ENCODE measurements at regions not wholly inside any gene's neighbourhood (a gene's known extent, or its start where the extent isn't known, plus 50 kb on each side); places are given as distances from the start of the nearest gene placed in this dataset.
"Not testable (repeated sequence)": the region's sequence is repeated elsewhere in the genome, so short reads cannot be mapped to it uniquely, and the experiment has no call there.

DNA sequence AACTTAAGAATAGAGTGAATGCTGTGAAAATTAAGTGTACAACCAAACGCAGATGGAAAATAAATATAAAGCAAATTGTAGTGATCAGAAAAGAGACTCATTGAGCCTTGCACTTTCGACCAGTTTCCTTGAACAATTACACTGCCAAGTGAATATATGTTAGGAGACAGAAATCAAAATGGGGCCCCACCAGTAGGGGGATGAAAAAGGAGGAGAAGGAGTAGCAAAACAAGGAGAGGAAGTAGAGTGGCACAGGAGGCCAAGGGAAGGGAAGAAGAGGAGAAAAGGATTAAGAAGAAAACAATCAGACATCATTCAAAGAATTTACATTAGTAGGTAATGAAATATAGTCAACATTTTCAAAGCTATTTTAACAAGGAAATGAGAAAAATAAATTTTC, 1770.6 kb downstream of the PLA2G4A start:
- no peak for DNase-seq
- Histone ChIP-seq H3K9me3 (ENCODE audit: control insufficient read depth, low read depth, low read length) (no peaks in the 10 kb centered on the region), H3K27ac (ENCODE audit: low read length) (no peak overlapping the region), H3K4me1 (ENCODE audit: control insufficient read depth, insufficient read depth, low read length) (no peaks in the 10 kb centered on the region), H3K4me3 (ENCODE audit: low read length) (no peak overlapping the region), H3K27me3 (ENCODE audit: control insufficient read depth, insufficient read depth, low read length) (no peaks in the 10 kb centered on the region), H3K36me3 (ENCODE audit: control insufficient read depth, insufficient read depth, low read length) (no peaks in the 10 kb centered on the region)
- WGBS (ENCODE audit: insufficient coverage, low lambda C conversion rate): 88% methylated on average over 1 of the region's 2 CpGs

DNA sequence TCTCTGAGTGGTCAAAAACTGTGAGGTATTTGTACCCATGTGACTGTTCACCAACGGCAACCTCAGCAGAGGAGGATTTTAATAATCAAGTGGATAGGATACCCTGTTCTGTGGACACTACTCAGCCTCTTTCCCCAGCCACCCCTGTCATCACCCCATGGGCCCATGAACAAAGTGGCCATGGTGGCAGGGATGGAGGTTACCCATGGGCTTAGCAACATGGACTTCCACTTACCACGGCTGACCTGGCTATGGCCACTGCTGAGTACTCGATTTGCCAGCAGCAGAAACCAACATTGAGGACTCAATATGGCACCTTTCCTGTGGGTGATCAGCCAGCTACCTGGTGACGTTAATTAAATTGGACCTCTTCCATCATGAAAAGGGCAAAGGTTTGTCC, 1782.7 kb downstream of the PLA2G4A start:
- Histone ChIP-seq H3K27me3 (ENCODE audit: control insufficient read depth, insufficient read depth, low read length) (no peaks in the 10 kb centered on the region), H3K36me3 (ENCODE audit: control insufficient read depth, insufficient read depth, low read length) (no peaks in the 10 kb centered on the region), H3K27ac (ENCODE audit: low read length) (no peak overlapping the region), H3K9me3 (ENCODE audit: control insufficient read depth, low read depth, low read length) (no peaks in the 10 kb centered on the region), H3K4me3 (ENCODE audit: low read length) (no peak overlapping the region), H3K4me1 (ENCODE audit: control insufficient read depth, insufficient read depth, low read length) (no peaks in the 10 kb centered on the region)
- no CpG with 5 or more reads among the region's 4 CpGs for WGBS (ENCODE audit: insufficient coverage, low lambda C conversion rate)
- DNase-seq: no peak

- H3K27me3 ChIP-seq (ENCODE audit: control insufficient read depth, insufficient read depth, low read length): no peaks in the 10 kb centered on the region
- no CpG with 5 or more reads among the region's 1 CpG for WGBS (ENCODE audit: insufficient coverage, low lambda C conversion rate)
- H3K36me3 ChIP-seq (ENCODE audit: control insufficient read depth, insufficient read depth, low read length): no peaks in the 10 kb centered on the region
Measured at GRCh38 chr1:188615321-188615720, 1786.6 kb downstream of the PLA2G4A start.

GRCh38 chr1:188620236-188620635, 1791.5 kb downstream of the PLA2G4A start:
- 100% methylated on average over 1 of the region's 4 CpGs for WGBS (ENCODE audit: insufficient coverage, low lambda C conversion rate)
- no peak for DNase-seq
- H3K36me3 ChIP-seq (ENCODE audit: control insufficient read depth, insufficient read depth, low read length): no peaks in the 10 kb centered on the region
- no peak overlapping the region for H3K4me3 ChIP-seq (ENCODE audit: low read length)
- H3K9me3 ChIP-seq (ENCODE audit: control insufficient read depth, low read depth, low read length): no peaks in the 10 kb centered on the region
- H3K27ac ChIP-seq (ENCODE audit: low read length): no peak overlapping the region
- H3K27me3 ChIP-seq (ENCODE audit: control insufficient read depth, insufficient read depth, low read length): no peaks in the 10 kb centered on the region
- H3K4me1 ChIP-seq (ENCODE audit: control insufficient read depth, insufficient read depth, low read length): no peaks in the 10 kb centered on the region

More at GRCh38 chr1:188615321-188615720, 1786.6 kb downstream of the PLA2G4A start:
- no peaks in the 10 kb centered on the region for H3K4me1 ChIP-seq (ENCODE audit: control insufficient read depth, insufficient read depth, low read length)
- H3K9me3 ChIP-seq (ENCODE audit: control insufficient read depth, low read depth, low read length): no peaks in the 10 kb centered on the region
- DNase-seq: no peak
- H3K4me3 ChIP-seq (ENCODE audit: low read length): no peak overlapping the region
- no peak overlapping the region for H3K27ac ChIP-seq (ENCODE audit: low read length)

GRCh38 chr1:188641566-188642211, 1812.9 kb downstream of the PLA2G4A start:
- no peaks in the 10 kb centered on the region for H3K9me3 ChIP-seq (ENCODE audit: control insufficient read depth, low read depth, low read length)
- no peak overlapping the region for H3K4me3 ChIP-seq (ENCODE audit: low read length)
- no peaks in the 10 kb centered on the region for H3K27me3 ChIP-seq (ENCODE audit: control insufficient read depth, insufficient read depth, low read length)
- no peak for DNase-seq
- no peak overlapping the region for H3K27ac ChIP-seq (ENCODE audit: low read length)
- no peaks in the 10 kb centered on the region for H3K36me3 ChIP-seq (ENCODE audit: control insufficient read depth, insufficient read depth, low read length)
- no CpG with 5 or more reads among the region's 2 CpGs for WGBS (ENCODE audit: insufficient coverage, low lambda C conversion rate)
- H3K4me1 ChIP-seq (ENCODE audit: control insufficient read depth, insufficient read depth, low read length): no peaks in the 10 kb centered on the region

GRCh38 chr1:188642704-188643103, 1814.0 kb downstream of the PLA2G4A start:
- Histone ChIP-seq H3K27ac (ENCODE audit: low read length) (no peak overlapping the region), H3K36me3 (ENCODE audit: control insufficient read depth, insufficient read depth, low read length) (no peaks in the 10 kb centered on the region), H3K9me3 (ENCODE audit: control insufficient read depth, low read depth, low read length) (no peaks in the 10 kb centered on the region), H3K4me1 (ENCODE audit: control insufficient read depth, insufficient read depth, low read length) (no peaks in the 10 kb centered on the region), H3K4me3 (ENCODE audit: low read length) (no peak overlapping the region), H3K27me3 (ENCODE audit: control insufficient read depth, insufficient read depth, low read length) (no peaks in the 10 kb centered on the region)
- no CpG with 5 or more reads among the region's 5 CpGs for WGBS (ENCODE audit: insufficient coverage, low lambda C conversion rate)
- DNase-seq: no peak

GRCh38 chr1:188652678-188653077, 1823.9 kb downstream of the PLA2G4A start:
- no peak for DNase-seq
- Histone ChIP-seq H3K36me3 (ENCODE audit: control insufficient read depth, insufficient read depth, low read length) (no peaks in the 10 kb centered on the region), H3K27me3 (ENCODE audit: control insufficient read depth, insufficient read depth, low read length) (no peaks in the 10 kb centered on the region), H3K4me1 (ENCODE audit: control insufficient read depth, insufficient read depth, low read length) (no peaks in the 10 kb centered on the region), H3K9me3 (ENCODE audit: control insufficient read depth, low read depth, low read length) (no peaks in the 10 kb centered on the region), H3K4me3 (ENCODE audit: low read length) (no peak overlapping the region), H3K27ac (ENCODE audit: low read length) (no peak overlapping the region)
- WGBS (ENCODE audit: insufficient coverage, low lambda C conversion rate): 100% methylated on average over 1 of the region's 1 CpG

- not testable (repeated sequence) for DNase-seq; H3K4me1 ChIP-seq (ENCODE audit: control insufficient read depth, insufficient read depth, low read length)
Measured at GRCh38 chr1:188655966-188656365, 1821.7 kb downstream of the BRINP3 start.

DNA sequence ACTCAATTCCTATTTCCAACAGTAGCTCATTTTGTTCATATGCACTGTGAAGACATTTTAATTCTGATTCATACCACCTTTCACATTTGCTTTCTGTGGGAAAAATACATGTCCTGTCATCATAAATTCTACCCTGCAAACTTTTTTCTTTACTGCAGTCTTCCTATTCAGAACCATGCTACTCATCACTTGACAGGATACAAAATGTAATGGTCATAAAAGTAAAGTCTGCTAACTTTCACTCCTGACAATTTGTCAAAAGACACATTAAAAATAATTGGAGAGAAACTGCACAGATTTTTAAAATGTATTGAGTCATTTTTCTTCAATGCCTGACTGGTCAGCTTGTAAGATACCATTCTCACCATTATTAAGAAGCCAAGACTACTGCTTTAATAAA, 1817.1 kb downstream of the BRINP3 start:
- no peaks in the 10 kb centered on the region for H3K4me1 ChIP-seq (ENCODE audit: control insufficient read depth, insufficient read depth, low read length)
- H3K9me3 ChIP-seq (ENCODE audit: control insufficient read depth, low read depth, low read length): no peaks in the 10 kb centered on the region
- H3K36me3 ChIP-seq (ENCODE audit: control insufficient read depth, insufficient read depth, low read length): no peaks in the 10 kb centered on the region
- DNase-seq: no peak
- H3K27me3 ChIP-seq (ENCODE audit: control insufficient read depth, insufficient read depth, low read length): no peaks in the 10 kb centered on the region
- H3K4me3 ChIP-seq (ENCODE audit: low read length): no peak overlapping the region
- H3K27ac ChIP-seq (ENCODE audit: low read length): no peak overlapping the region

More at GRCh38 chr1:188655966-188656365, 1821.7 kb downstream of the BRINP3 start:
- not testable (repeated sequence) for H3K27me3 ChIP-seq (ENCODE audit: control insufficient read depth, insufficient read depth, low read length); H3K4me3 ChIP-seq (ENCODE audit: low read length); H3K9me3 ChIP-seq (ENCODE audit: control insufficient read depth, low read depth, low read length); H3K27ac ChIP-seq (ENCODE audit: low read length); H3K36me3 ChIP-seq (ENCODE audit: control insufficient read depth, insufficient read depth, low read length)
- 100% methylated on average over 1 of the region's 16 CpGs for WGBS (ENCODE audit: insufficient coverage, low lambda C conversion rate)

DNA sequence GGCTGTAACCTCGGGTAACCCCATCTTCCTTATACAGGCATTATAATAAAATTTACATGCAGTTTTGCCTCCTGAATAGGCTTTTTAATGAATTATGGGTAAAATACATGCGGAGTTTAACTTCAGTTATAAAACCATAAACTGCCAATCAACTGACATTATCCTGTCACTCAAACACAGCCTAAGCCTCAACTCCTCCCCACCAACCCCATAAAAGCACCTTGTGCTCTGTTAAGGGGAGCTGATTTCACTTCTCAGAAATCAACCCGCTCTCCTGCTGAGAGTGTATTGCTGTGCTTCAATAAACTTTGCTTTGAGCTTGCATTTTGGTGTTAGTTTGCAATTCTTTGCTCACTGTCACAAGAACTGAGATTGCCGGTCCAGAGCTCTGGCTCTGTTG, 1812.2 kb downstream of the BRINP3 start:
- Histone ChIP-seq H3K9me3 (ENCODE audit: control insufficient read depth, low read depth, low read length) (no peaks in the 10 kb centered on the region), H3K36me3 (ENCODE audit: control insufficient read depth, insufficient read depth, low read length) (no peaks in the 10 kb centered on the region), H3K27ac (ENCODE audit: low read length) (no peak overlapping the region), H3K4me3 (ENCODE audit: low read length) (no peak overlapping the region), H3K4me1 (ENCODE audit: control insufficient read depth, insufficient read depth, low read length) (no peaks in the 10 kb centered on the region), H3K27me3 (ENCODE audit: control insufficient read depth, insufficient read depth, low read length) (no peaks in the 10 kb centered on the region)
- WGBS (ENCODE audit: insufficient coverage, low lambda C conversion rate): no CpG with 5 or more reads among the region's 4 CpGs
- DNase-seq: no peak

DNA sequence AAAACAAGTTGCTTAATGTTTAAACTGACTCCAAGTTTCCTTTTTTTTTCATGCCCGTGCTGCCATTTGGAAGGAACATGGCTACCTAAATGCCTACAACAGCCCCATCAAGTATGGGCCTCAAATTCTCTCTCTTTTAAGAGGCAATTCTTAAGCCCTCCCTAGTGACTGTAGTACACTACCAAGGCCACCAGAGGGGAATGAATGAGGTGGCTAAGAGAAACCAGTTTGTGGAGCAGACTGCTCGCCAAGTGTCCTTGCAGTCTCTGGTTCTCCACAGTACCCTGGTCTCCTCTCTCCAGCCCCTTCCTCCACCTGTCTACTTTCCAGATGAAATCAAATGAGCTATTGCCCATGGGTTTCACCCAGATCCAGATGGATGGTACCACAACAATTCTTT, 1809.6 kb downstream of the BRINP3 start:
- H3K36me3 ChIP-seq (ENCODE audit: control insufficient read depth, insufficient read depth, low read length): no peaks in the 10 kb centered on the region
- no CpG with 5 or more reads among the region's 2 CpGs for WGBS (ENCODE audit: insufficient coverage, low lambda C conversion rate)
- H3K27ac ChIP-seq (ENCODE audit: low read length): no peak overlapping the region
- no peak for DNase-seq
- no peaks in the 10 kb centered on the region for H3K9me3 ChIP-seq (ENCODE audit: control insufficient read depth, low read depth, low read length)
- H3K4me1 ChIP-seq (ENCODE audit: control insufficient read depth, insufficient read depth, low read length): no peaks in the 10 kb centered on the region
- H3K4me3 ChIP-seq (ENCODE audit: low read length): no peak overlapping the region
- H3K27me3 ChIP-seq (ENCODE audit: control insufficient read depth, insufficient read depth, low read length): no peaks in the 10 kb centered on the region
